Kidney (tissue), 13 donors: ENCODE measurements at regions not wholly inside any gene's neighbourhood (a gene's known extent, or its start where the extent isn't known, plus 50 kb on each side); places are given as distances from the start of the nearest gene placed in this dataset.

Experiments
- DNase-seq, 5 donors: peaks; one replicate each; pipeline ENCODE4 v3.0.0-alpha.2; 2013 to 2020
- FAIRE-seq: peaks from 2 replicates; lab custom pipeline; 2012; peaks lifted over from hg19 to GRCh38; lab: Jason Lieb, UNC
- H3K27ac ChIP-seq, 2 donors: one replicate each; pipeline ENCODE4 v1.7.0; 2013; ENCODE audit warnings: low read depth in 2 of 2, low read length in 2 of 2, inconsistent platforms in 1 of 2
- H3K27me3 ChIP-seq: one replicate; pipeline ENCODE4 v1.7.1; 2013; ENCODE audit warnings: low read length, inconsistent platforms; ENCODE audit not compliant: control insufficient read depth, insufficient read depth
- H3K36me3 ChIP-seq, 3 donors: one replicate each; pipeline versions ENCODE4 v1.7.0 to v1.7.1; 2013; ENCODE audit warnings: low read length in 3 of 3, control low read depth in 1 of 3, inconsistent platforms in 1 of 3; ENCODE audit not compliant: insufficient read depth in 3 of 3, control insufficient read depth in 2 of 3
- H3K4me1 ChIP-seq, 3 donors: one replicate each; pipeline versions ENCODE4 v1.7.0 to v1.7.1; 2013; ENCODE audit warnings: low read length in 3 of 3, inconsistent platforms in 1 of 3, low read depth in 1 of 3; ENCODE audit not compliant: control insufficient read depth in 2 of 3, insufficient read depth in 2 of 3
- H3K4me3 ChIP-seq, 3 donors: one replicate each; pipeline versions ENCODE4 v1.7.0 to v1.8.1; 2013; ENCODE audit warnings: low read length in 3 of 3, control low read depth in 1 of 3, inconsistent platforms in 1 of 3
- H3K9ac ChIP-seq, 3 donors: one replicate each; pipeline versions ENCODE4 v1.7.0 to v1.7.1; 2013; ENCODE audit warnings: low read length in 3 of 3, control low read depth in 1 of 3, inconsistent platforms in 1 of 3
- H3K9me3 ChIP-seq, 3 donors: one replicate each; pipeline versions ENCODE4 v1.7.0 to v1.7.1; 2013; ENCODE audit warnings: low read length in 3 of 3, control low read depth in 1 of 3, inconsistent platforms in 1 of 3; ENCODE audit not compliant: control insufficient read depth in 2 of 3, insufficient read depth in 1 of 3
- CTCF ChIP-seq: IDR thresholded peaks from 3 replicates; pipeline ENCODE4 v1.5.1; 2012; ENCODE audit warnings: mild to moderate bottlenecking, moderate library complexity, borderline replicate concordance; ENCODE audit not compliant: insufficient read depth; ENCODE audit errors: extremely low read depth
- intact Hi-C: fragments of 100-400 bp; cut with DNase I; formaldehyde crosslinking; loops from one replicate; pipeline ENCODE4 v1.11.1; 2022
- donor health status: control.
- donor health status: control.
- donor health status: control.
- donor health status: control.
- donor health status: control.
- donor health status: DM: yes; HTN: yes; CAD: no.
- donor health status: Normal renal cell carcinoma (clear cell type).

GRCh38 chr4:185932491-185932890 is 120.5 kb upstream of the SORBS2 start:
- DNase-seq (no peak), FAIRE-seq (no peak)
- H3K4me1 ChIP-seq = no peaks in the 10 kb centered on the region
- H3K4me3 ChIP-seq = no peak overlapping the region
- intact Hi-C loops = no loop called here
- H3K9me3 ChIP-seq = no peaks in the 10 kb centered on the region
- H3K27ac ChIP-seq = no peak overlapping the region
- no peak for TF ChIP-seq CTCF
- no peaks in the 10 kb centered on the region for H3K36me3 ChIP-seq
- H3K9ac ChIP-seq = no peak overlapping the region
- no peaks in the 10 kb centered on the region for H3K27me3 ChIP-seq

- FAIRE-seq = no peak
- Histone ChIP-seq H3K9ac (no peak overlapping the region), H3K36me3 (no peaks in the 10 kb centered on the region), H3K9me3 (no peaks in the 10 kb centered on the region), H3K4me1 (no peaks in the 10 kb centered on the region), H3K27ac (no peak overlapping the region), H3K4me3 (no peak overlapping the region), H3K27me3 (no peaks in the 10 kb centered on the region)
- intact Hi-C loops = no loop called here
- DNase-seq = no peak
- no peak for TF ChIP-seq CTCF
These were observed 121.1 kb upstream of the SORBS2 start for GRCh38 chr4:185933078-185933581.

- FAIRE-seq (no peak), DNase-seq (no peak)
- no peak overlapping the region for H3K27ac ChIP-seq
- no peak overlapping the region for H3K4me3 ChIP-seq
- H3K36me3 ChIP-seq = no peaks in the 10 kb centered on the region
- no peak for TF ChIP-seq CTCF
- no peaks in the 10 kb centered on the region for H3K27me3 ChIP-seq
- no peak overlapping the region for H3K9ac ChIP-seq
- intact Hi-C loops = no loop called here
- no peaks in the 10 kb centered on the region for H3K4me1 ChIP-seq
- H3K9me3 ChIP-seq = no peaks in the 10 kb centered on the region
These were observed 124.8 kb upstream of the SORBS2 start for GRCh38 chr4:185936650-185937376.
